ENCODE measurements at regions not wholly inside any gene's neighbourhood (a gene's known extent, or its start where the extent isn't known, plus 50 kb on each side); places are given as distances from the start of the nearest gene placed in this dataset.
"Not testable (repeated sequence)": the region's sequence is repeated elsewhere in the genome, so short reads cannot be mapped to it uniquely, and the experiment has no call there.

- H3K27ac ChIP-seq (replicated peaks); H3K4me3 ChIP-seq (replicated peaks; ENCODE audit: insufficient read depth, low read length); DNase-seq (ENCODE audit: low read depth in 1 of 2, low spot score in 1 of 2); H3K27me3 ChIP-seq (ENCODE audit: insufficient read depth, poor library complexity, severe bottlenecking): not testable (repeated sequence)
Measured at GRCh38 chr15:57809285-57809684, 102.8 kb downstream of the POLR2M start.

- Histone ChIP-seq H3K4me3 (replicated peaks; ENCODE audit: insufficient read depth, low read length) (no peak overlapping the region), H3K27ac (replicated peaks) (no peak overlapping the region), H3K27me3 (ENCODE audit: insufficient read depth, poor library complexity, severe bottlenecking) (no peaks in the 10 kb centered on the region)
- DNase-seq (ENCODE audit: low read depth in 1 of 2, low spot score in 1 of 2) = no peak
- TF ChIP-seq SPI1 (IDR thresholded peaks at IDR 0.05; ENCODE audit: borderline replicate concordance, low read depth) = no peak
- TF ChIP-seq CTCF (IDR thresholded peaks at IDR 0.05; ENCODE audit: insufficient read depth, low read length) = no peak
Measured at GRCh38 chr15:57816599-57816998, 110.1 kb downstream of the POLR2M start.

- TF ChIP-seq GABPA (IDR thresholded peaks at IDR 0.05; ENCODE audit: low read depth) (no peak), SPI1 (IDR thresholded peaks at IDR 0.05; ENCODE audit: borderline replicate concordance, low read depth) (no peak), CTCF (IDR thresholded peaks at IDR 0.05; ENCODE audit: insufficient read depth, low read length) (no peak), POLR2AphosphoS5 (IDR thresholded peaks at IDR 0.05; ENCODE audit: low read depth) (no peak)
- TF ChIP-seq, protein P1, sequence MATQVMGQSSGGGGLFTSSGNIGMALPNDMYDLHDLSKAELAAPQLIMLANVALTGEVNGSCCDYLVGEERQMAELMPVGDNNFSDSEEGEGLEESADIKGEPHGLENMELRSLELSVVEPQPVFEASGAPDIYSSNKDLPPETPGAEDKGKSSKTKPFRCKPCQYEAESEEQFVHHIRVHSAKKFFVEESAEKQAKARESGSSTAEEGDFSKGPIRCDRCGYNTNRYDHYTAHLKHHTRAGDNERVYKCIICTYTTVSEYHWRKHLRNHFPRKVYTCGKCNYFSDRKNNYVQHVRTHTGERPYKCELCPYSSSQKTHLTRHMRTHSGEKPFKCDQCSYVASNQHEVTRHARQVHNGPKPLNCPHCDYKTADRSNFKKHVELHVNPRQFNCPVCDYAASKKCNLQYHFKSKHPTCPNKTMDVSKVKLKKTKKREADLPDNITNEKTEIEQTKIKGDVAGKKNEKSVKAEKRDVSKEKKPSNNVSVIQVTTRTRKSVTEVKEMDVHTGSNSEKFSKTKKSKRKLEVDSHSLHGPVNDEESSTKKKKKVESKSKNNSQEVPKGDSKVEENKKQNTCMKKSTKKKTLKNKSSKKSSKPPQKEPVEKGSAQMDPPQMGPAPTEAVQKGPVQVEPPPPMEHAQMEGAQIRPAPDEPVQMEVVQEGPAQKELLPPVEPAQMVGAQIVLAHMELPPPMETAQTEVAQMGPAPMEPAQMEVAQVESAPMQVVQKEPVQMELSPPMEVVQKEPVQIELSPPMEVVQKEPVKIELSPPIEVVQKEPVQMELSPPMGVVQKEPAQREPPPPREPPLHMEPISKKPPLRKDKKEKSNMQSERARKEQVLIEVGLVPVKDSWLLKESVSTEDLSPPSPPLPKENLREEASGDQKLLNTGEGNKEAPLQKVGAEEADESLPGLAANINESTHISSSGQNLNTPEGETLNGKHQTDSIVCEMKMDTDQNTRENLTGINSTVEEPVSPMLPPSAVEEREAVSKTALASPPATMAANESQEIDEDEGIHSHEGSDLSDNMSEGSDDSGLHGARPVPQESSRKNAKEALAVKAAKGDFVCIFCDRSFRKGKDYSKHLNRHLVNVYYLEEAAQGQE (IDR thresholded peaks at IDR 0.05; ENCODE audit: insufficient replicate concordance, low read depth) = no peak
- Histone ChIP-seq H3K27me3 (ENCODE audit: insufficient read depth, poor library complexity, severe bottlenecking) (no peaks in the 10 kb centered on the region), H3K27ac (replicated peaks) (no peak overlapping the region), H3K4me3 (replicated peaks; ENCODE audit: insufficient read depth, low read length) (no peak overlapping the region)
- no peak for DNase-seq (ENCODE audit: low read depth in 1 of 2, low spot score in 1 of 2)
Measured at GRCh38 chr15:57819646-57820045, 113.1 kb downstream of the POLR2M start.

DNA sequence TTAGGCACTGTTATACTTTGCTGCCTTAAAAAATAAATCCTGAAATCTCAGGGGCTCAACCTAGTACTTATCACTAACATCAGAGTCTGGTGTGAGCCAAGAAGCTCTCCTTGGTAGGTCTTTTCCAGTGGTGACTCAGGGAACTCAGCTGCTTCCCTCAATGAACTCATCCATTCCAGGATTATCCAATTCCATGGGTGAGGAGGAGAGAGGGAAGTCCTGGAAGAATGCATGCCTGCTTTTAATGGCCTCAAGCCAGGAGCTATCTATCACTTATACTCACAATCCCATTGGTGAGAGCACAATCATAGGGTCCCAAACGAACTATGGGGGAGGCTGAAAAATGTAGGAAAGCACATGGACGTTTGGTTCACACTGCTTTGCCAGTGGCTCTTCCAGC is 113.6 kb downstream of the POLR2M start:
- TF ChIP-seq GABPA (IDR thresholded peaks at IDR 0.05; ENCODE audit: low read depth) = no peak
- TF ChIP-seq POLR2AphosphoS5 (IDR thresholded peaks at IDR 0.05; ENCODE audit: low read depth) = no peak
- TF ChIP-seq CTCF (IDR thresholded peaks at IDR 0.05; ENCODE audit: insufficient read depth, low read length) = no peak
- TF ChIP-seq, protein P1 (IDR thresholded peaks at IDR 0.05; ENCODE audit: insufficient replicate concordance, low read depth) = no peak
- no peak for TF ChIP-seq SPI1 (IDR thresholded peaks at IDR 0.05; ENCODE audit: borderline replicate concordance, low read depth)
- DNase-seq (ENCODE audit: low read depth in 1 of 2, low spot score in 1 of 2) = no peak
- H3K4me3 ChIP-seq (replicated peaks; ENCODE audit: insufficient read depth, low read length) = no peak overlapping the region

More for the DNA sequence above, 113.6 kb downstream of the POLR2M start:
- H3K27ac ChIP-seq (replicated peaks) = no peak overlapping the region
- H3K27me3 ChIP-seq (ENCODE audit: insufficient read depth, poor library complexity, severe bottlenecking) = no peaks in the 10 kb centered on the region
